B cell (primary cell): ENCODE measurements at regions not wholly inside any gene's neighbourhood (a gene's known extent, or its start where the extent isn't known, plus 50 kb on each side); places are given as distances from the start of the nearest gene placed in this dataset.

Experiments
- ATAC-seq: fragments of 200-7000 bp; cut with Tn5 transposase; one replicate; pipeline ENCODE4 v1.10.0; 2021; ENCODE audit warnings: low read depth, mild to moderate bottlenecking, moderate number of reproducible peaks, moderate library complexity
- CTCF ChIA-PET: fragments of 350-600 bp; sonication (Branson Sonifier 250); formaldehyde crosslinking; loops from one replicate; lab custom pipeline; 2021; ENCODE audit warnings: antibody characterized with exemption, inconsistent platforms; lab: Charles Lee
- POLR2A ChIA-PET: fragments of 350-600 bp; sonication (Branson Sonifier 250); formaldehyde crosslinking; loops from one replicate; lab custom pipeline; 2021; ENCODE audit warnings: antibody characterized with exemption; lab: Charles Lee
- DNase-seq: peaks from one replicate; pipeline ENCODE4 v3.0.0; 2013
- H2AFZ ChIP-seq: 2 replicates; pipeline ENCODE4 v1.6.1; 2012; ENCODE audit warnings: mild to moderate bottlenecking, low read depth, low read length; ENCODE audit not compliant: insufficient read depth, poor library complexity, severe bottlenecking
- H3K27ac ChIP-seq, 2 donors: 1 replicate in 1 of 2; 2 replicates in 1 of 2; pipeline ENCODE4 v1.5.1; 2012 to 2013; ENCODE audit warnings: low read length in 2 of 2, mild to moderate bottlenecking in 2 of 2, moderate library complexity in 1 of 2
- H3K27me3 ChIP-seq, 4 experiments: fragments of 200-600 bp in 1 of 4; sonication (generic) in 1 of 4; replicated peaks in 1 of 4; 1 replicate in 2 of 4; 2 replicates in 2 of 4; pipeline versions ENCODE4 v1.6.1 to v1.7.0; 2013 to 2016; ENCODE audit warnings: low read length in 3 of 4, mild to moderate bottlenecking in 2 of 4, mixed read lengths in 1 of 4, moderate library complexity in 1 of 4; ENCODE audit not compliant: insufficient read depth in 4 of 4, control insufficient read depth in 3 of 4; ENCODE audit errors: control extremely low read depth in 1 of 4
- H3K36me3 ChIP-seq, 2 experiments: replicated peaks in 1 of 2; 1 replicate in 1 of 2; 2 replicates in 1 of 2; pipeline versions ENCODE4 v1.6.1 to v1.7.1; 2013; ENCODE audit warnings: low read length in 1 of 2; ENCODE audit not compliant: insufficient read depth in 2 of 2, control insufficient read depth in 1 of 2; ENCODE audit errors: control extremely low read depth in 1 of 2, extremely low read depth in 1 of 2
- H3K4me1 ChIP-seq, 2 donors: fragments of 200-600 bp in 1 of 2; sonication (generic) in 1 of 2; 1 replicate in 1 of 2; 2 replicates in 1 of 2; pipeline versions ENCODE4 v1.5.1 to v1.6.1; 2013 to 2017; ENCODE audit warnings: low read length in 2 of 2; ENCODE audit not compliant: control insufficient read depth in 2 of 2, insufficient read depth in 2 of 2
- H3K4me2 ChIP-seq: replicated peaks from 2 replicates; pipeline ENCODE3; 2012; ENCODE audit warnings: mild to moderate bottlenecking, low read depth, low read length; ENCODE audit not compliant: poor library complexity, severe bottlenecking
- H3K4me3 ChIP-seq, 5 experiments: fragments of 200-600 bp in 1 of 5; sonication (generic) in 1 of 5; 1 replicate in 3 of 5; 2 replicates in 2 of 5; pipeline versions ENCODE4 v1.5.1 to v1.7.0; 2011 to 2016; ENCODE audit warnings: low read length in 4 of 5, mild to moderate bottlenecking in 4 of 5, low read depth in 2 of 5, control low read depth in 1 of 5, moderate library complexity in 1 of 5; ENCODE audit not compliant: insufficient read depth in 1 of 5; ENCODE audit errors: control extremely low read depth in 1 of 5, extremely low read depth in 1 of 5
- H3K79me2 ChIP-seq: fragments of 200-600 bp; sonication (generic); one replicate; pipeline ENCODE4 v1.6.0; 2016; ENCODE audit warnings: low read length; ENCODE audit not compliant: control insufficient read depth, insufficient read depth
- H3K9ac ChIP-seq: fragments of 200-600 bp; sonication (generic); 2 replicates; pipeline ENCODE4 v1.6.1; 2017; ENCODE audit warnings: mild to moderate bottlenecking, low read length, moderate library complexity
- H3K9me3 ChIP-seq, 3 donors: one replicate each; pipeline versions ENCODE4 v1.6.1 to v1.7.1; 2013; ENCODE audit warnings: low read length in 2 of 3; ENCODE audit not compliant: control insufficient read depth in 2 of 3, insufficient read depth in 1 of 3; ENCODE audit errors: control extremely low read depth in 1 of 3
- H4K20me1 ChIP-seq: 2 replicates; pipeline ENCODE4 v1.6.0; 2012; ENCODE audit warnings: mild to moderate bottlenecking, low read length; ENCODE audit not compliant: insufficient read depth, control insufficient read depth, poor library complexity, severe bottlenecking
- H3K27ac Mint-ChIP-seq: one replicate; pipeline ENCODE4 v1.8.0; 2021; ENCODE audit warnings: mixed read lengths
- H3K27me3 Mint-ChIP-seq: one replicate; pipeline ENCODE4 v1.8.0; 2021; ENCODE audit warnings: mixed read lengths
- H3K4me1 Mint-ChIP-seq: one replicate; pipeline ENCODE4 v1.8.0; 2021; ENCODE audit warnings: mixed read lengths
- H3K4me3 Mint-ChIP-seq: one replicate; pipeline ENCODE4 v1.8.0; 2021; ENCODE audit warnings: mixed read lengths
- H3K9me3 Mint-ChIP-seq: one replicate; pipeline ENCODE4 v1.8.0; 2022; ENCODE audit warnings: mixed read lengths; ENCODE audit not compliant: insufficient read depth
- CTCF ChIP-seq: fragments of 200-600 bp; IDR thresholded peaks from one replicate; pipeline ENCODE4 v1.8.0; 2022; ENCODE audit warnings: antibody characterized with exemption, mild to moderate bottlenecking
- EZH2 ChIP-seq: IDR thresholded peaks from 2 replicates; pipeline ENCODE4 v1.6.1; 2012; ENCODE audit warnings: borderline replicate concordance, low read depth, mild to moderate bottlenecking, moderate library complexity, low read length; ENCODE audit not compliant: insufficient read depth, poor library complexity, severe bottlenecking
- WGBS: methylation state at CpG from one replicate; pipeline ENCODE4 v1.1.5; 2013; ENCODE audit warnings: missing lambda C conversion rate; ENCODE audit not compliant: insufficient coverage; 5-methylcytosine and 5-hydroxymethylcytosine counted together
- intact Hi-C: fragments of 100-400 bp; cut with micrococcal nuclease; formaldehyde crosslinking; loops from one replicate; pipeline ENCODE4 v1.10.0; 2022

- Mint-ChIP-seq H3K4me3 (no peak overlapping the region), H3K27ac (no peak overlapping the region), H3K27me3 (no peaks in the 10 kb centered on the region), H3K9me3 (peaks cover 9% of the 10 kb centered on the region), H3K4me1 (no peaks in the 10 kb centered on the region)
- POLR2A ChIA-PET = no interaction called here
- Histone ChIP-seq H3K9ac (no peak overlapping the region), H3K27me3 (no peaks in the 10 kb centered on the region), H3K36me3 (no peaks in the 10 kb centered on the region), H3K79me2 (no peaks in the 10 kb centered on the region), H2AFZ (no peak overlapping the region), H3K9me3 (peaks cover 0 to 17% (median 8%) of the 10 kb centered on the region in 3 donors), H4K20me1 (no peaks in the 10 kb centered on the region), H3K27ac (no peak overlapping the region), H3K4me3 (no peak overlapping the region), H3K4me1 (no peaks in the 10 kb centered on the region), H3K4me2 (no peak overlapping the region)
- DNase-seq = no peak
- intact Hi-C loops = no loop called here
- no peak for TF ChIP-seq EZH2
- TF ChIP-seq CTCF = no peak
- CTCF ChIA-PET = no interaction called here
- ATAC-seq = no peak
- WGBS = no CpG with 5 or more reads among the region's 1 CpG
These were observed 350.6 kb upstream of the NCAM2 start for GRCh38 chr21:20647607-20648006.

- intact Hi-C loops = no loop called here
- H3K9ac ChIP-seq = no peak overlapping the region
- DNase-seq (no peak), ATAC-seq (no peak)
- H3K9me3 ChIP-seq = peaks cover 0 to 17% (median 8%) of the 10 kb centered on the region in 3 donors
- no peaks in the 10 kb centered on the region for H4K20me1 ChIP-seq
- no peak overlapping the region for H3K4me2 ChIP-seq
- CTCF ChIA-PET = no interaction called here
- H3K4me1 Mint-ChIP-seq = no peaks in the 10 kb centered on the region
- TF ChIP-seq EZH2 = no peak
- no peak for TF ChIP-seq CTCF
- peaks cover 7% of the 10 kb centered on the region for H3K9me3 Mint-ChIP-seq
- H3K4me1 ChIP-seq = no peaks in the 10 kb centered on the region
- H2AFZ ChIP-seq = no peak overlapping the region
- H3K27me3 ChIP-seq = no peaks in the 10 kb centered on the region
- H3K27me3 Mint-ChIP-seq = no peaks in the 10 kb centered on the region
- H3K27ac ChIP-seq = no peak overlapping the region
- no peak overlapping the region for H3K4me3 ChIP-seq
- no peaks in the 10 kb centered on the region for H3K36me3 ChIP-seq
- H3K79me2 ChIP-seq = no peaks in the 10 kb centered on the region
- H3K27ac Mint-ChIP-seq = no peak overlapping the region
- no peak overlapping the region for H3K4me3 Mint-ChIP-seq
- 92% methylated on average over 3 of the region's 5 CpGs for WGBS
- POLR2A ChIA-PET = no interaction called here
These were observed 349.0 kb upstream of the NCAM2 start for GRCh38 chr21:20649231-20649630.
